Panc1 (cell line): ENCODE measurements at regions not wholly inside any gene's neighbourhood (a gene's known extent, or its start where the extent isn't known, plus 50 kb on each side); places are given as distances from the start of the nearest gene placed in this dataset.

Source experiments
- ATAC-seq: fragments of 200-7000 bp; cut with Tn5 transposase; 2 replicates; pipeline ENCODE4 v1.9.1; 2020; ENCODE audit warnings: mild to moderate bottlenecking, moderate library complexity
- BruUV-seq: library from RNA; stranded (reverse); fragments of 400-500 nt; replicated peaks from 2 replicates; lab custom pipeline; 2021; lab: Mats Ljungman, UMichigan
- CTCF ChIA-PET: fragments of 300-600 bp; sonication (Branson Sonifier 250); formaldehyde crosslinking; loops from one replicate; lab custom pipeline; 2022; ENCODE audit warnings: antibody characterized with exemption; lab: Charles Lee
- POLR2A ChIA-PET: fragments of 300-600 bp; sonication (Branson Sonifier 250); formaldehyde crosslinking; loops from one replicate; lab custom pipeline; 2022; ENCODE audit warnings: antibody characterized with exemption; lab: Charles Lee
- DNase-seq: peaks from one replicate; pipeline ENCODE4 v3.0.0-alpha.2; 2010; ENCODE audit warnings: low read depth, low spot score
- H3K27ac ChIP-seq: 2 replicates; pipeline ENCODE4 v1.5.1; 2011; ENCODE audit warnings: mild to moderate bottlenecking, low read length, inconsistent platforms
- H3K27me3 ChIP-seq: fragments of 200-500 bp; sonication (Bioruptor generic); 2 replicates; pipeline ENCODE4 v1.6.0; 2014; ENCODE audit warnings: low read length, inconsistent platforms; ENCODE audit not compliant: control insufficient read depth, insufficient read depth
- H3K36me3 ChIP-seq: fragments of 200-500 bp; sonication (Bioruptor generic); 2 replicates; pipeline ENCODE4 v1.5.1; 2014; ENCODE audit warnings: inconsistent platforms, mild to moderate bottlenecking, low read length, moderate library complexity; ENCODE audit not compliant: control insufficient read depth, insufficient read depth
- H3K4me1 ChIP-seq: 2 replicates; pipeline ENCODE4 v1.5.1; 2011; ENCODE audit warnings: inconsistent platforms, mild to moderate bottlenecking, low read length, moderate library complexity; ENCODE audit not compliant: control insufficient read depth, insufficient read depth
- H3K4me3 ChIP-seq, 2 experiments: 2 replicates each; pipeline ENCODE4 v1.5.1; 2011 to 2012; ENCODE audit warnings: low read depth in 2 of 2, low read length in 2 of 2, mild to moderate bottlenecking in 2 of 2, inconsistent platforms in 1 of 2, moderate library complexity in 1 of 2
- H3K9me3 ChIP-seq: fragments of 200-500 bp; sonication (Bioruptor generic); 2 replicates; pipeline ENCODE4 v1.5.1; 2014; ENCODE audit warnings: low read depth, mild to moderate bottlenecking, inconsistent platforms, low read length, moderate library complexity; ENCODE audit not compliant: control insufficient read depth, insufficient read depth
- CTCF ChIP-seq: fragments of 450-650 bp; IDR thresholded peaks from 2 replicates; pipeline ENCODE4 v1.5.1; 2017; ENCODE audit warnings: mild to moderate bottlenecking
- POLR2AphosphoS5 ChIP-seq: IDR thresholded peaks from 2 replicates; pipeline ENCODE4 v1.6.1; 2012; ENCODE audit warnings: mild to moderate bottlenecking, low read depth, low read length, moderate library complexity
- REST ChIP-seq, 2 experiments: IDR thresholded peaks; 2 replicates each; pipeline ENCODE4 v1.6.1; 2011 to 2012; ENCODE audit warnings: low read depth in 2 of 2, control low read depth in 1 of 2, low read length in 1 of 2, mild to moderate bottlenecking in 1 of 2, moderate library complexity in 1 of 2; ENCODE audit not compliant: insufficient read depth in 1 of 2
- SIN3A ChIP-seq: IDR thresholded peaks from 2 replicates; pipeline ENCODE4 v1.6.1; 2012; ENCODE audit warnings: low read depth, mild to moderate bottlenecking, low read length, moderate library complexity, borderline replicate concordance; ENCODE audit not compliant: insufficient read depth
- TCF7L2 ChIP-seq: IDR thresholded peaks from 2 replicates; pipeline ENCODE4 v1.6.1; 2011; ENCODE audit warnings: mild to moderate bottlenecking, low read depth, low read length, inconsistent platforms
- in situ Hi-C: cut with HindIII; loops from 2 replicates; pipeline ENCODE4 v1.10.0; 2016; ENCODE audit warnings: low sequenced_read_pairs, low pct_unique_long_range_greater_than_20kb
- intact Hi-C: fragments of 100-400 bp; cut with micrococcal nuclease; formaldehyde crosslinking; loops from one replicate; pipeline ENCODE4 v1.10.0; 2022; ENCODE audit not compliant: unreplicated experiment

GRCh38 chr7:113684165-113684564 lies 234.6 kb downstream of the PPP1R3A start:
- intact Hi-C loops = no loop called here
- CTCF ChIA-PET = no interaction called here

GRCh38 chr7:113677811-113678210 lies 241.0 kb downstream of the PPP1R3A start:
- TF ChIP-seq CTCF (no peak), SIN3A (no peak), REST (IDR thresholded peaks at IDR 0.05; ENCODE audit: insufficient read depth in 1 of 2, low read depth in 2 of 2, low read length in 1 of 2) (no peak), POLR2AphosphoS5 (no peak), TCF7L2 (no peak)
- no peak overlapping the region for H3K4me3 ChIP-seq
- in situ Hi-C loops (no loop called here), intact Hi-C loops (no loop called here)
- ATAC-seq (no peak), DNase-seq (no peak)
- H3K27ac ChIP-seq = no peak overlapping the region
- H3K9me3 ChIP-seq = no peaks in the 10 kb centered on the region
- H3K4me1 ChIP-seq = no peaks in the 10 kb centered on the region
- H3K27me3 ChIP-seq = no peaks in the 10 kb centered on the region
- POLR2A ChIA-PET = no interaction called here
- H3K36me3 ChIP-seq = no peaks in the 10 kb centered on the region
- no TSS peak for BruUV-seq
- CTCF ChIA-PET = no interaction called here

More at GRCh38 chr7:113684165-113684564, 234.6 kb downstream of the PPP1R3A start:
- TF ChIP-seq SIN3A = no peak
- no peaks in the 10 kb centered on the region for H3K9me3 ChIP-seq
- DNase-seq = no peak
- H3K27me3 ChIP-seq = no peaks in the 10 kb centered on the region
- no peak overlapping the region for H3K4me3 ChIP-seq
- H3K36me3 ChIP-seq = no peaks in the 10 kb centered on the region
- ATAC-seq = no peak
- in situ Hi-C loops = no loop called here
- POLR2A ChIA-PET = interaction anchor here (0.6 kb wide), 1 partner anchor 70 kb away, joined by 3 read pairs; no protein-coding TSS in a partner anchor
- H3K4me1 ChIP-seq = no peaks in the 10 kb centered on the region
- H3K27ac ChIP-seq = no peak overlapping the region
- no TSS peak for BruUV-seq

GRCh38 chr7:113664867-113665266 lies 253.9 kb downstream of the PPP1R3A start:
- Histone ChIP-seq H3K27ac (no peak overlapping the region), H3K4me1 (no peaks in the 10 kb centered on the region), H3K9me3 (peaks cover 4% of the 10 kb centered on the region; the same call in 1 of the 2 replicates), H3K4me3 (no peak overlapping the region), H3K27me3 (no peaks in the 10 kb centered on the region), H3K36me3 (no peaks in the 10 kb centered on the region)
- intact Hi-C loops = no loop called here
- CTCF ChIA-PET = no interaction called here
- no peak for TF ChIP-seq SIN3A
- TF ChIP-seq POLR2AphosphoS5 = no peak
- no peak for TF ChIP-seq CTCF
- TF ChIP-seq REST (IDR thresholded peaks at IDR 0.05; ENCODE audit: insufficient read depth in 1 of 2, low read depth in 2 of 2, low read length in 1 of 2) = no peak
- no peak for TF ChIP-seq TCF7L2
- DNase-seq (no peak), ATAC-seq (no peak)
- BruUV-seq = no TSS peak
- POLR2A ChIA-PET = interaction anchor here (0.6 kb wide), 1 partner anchor 39 kb away, joined by 11 read pairs; no protein-coding TSS in a partner anchor
- in situ Hi-C loops = no loop called here
